ENCODE measurements at regions not wholly inside any gene's neighbourhood (a gene's known extent, or its start where the extent isn't known, plus 50 kb on each side); places are given as distances from the start of the nearest gene placed in this dataset.

- no peak overlapping the region for H3K4me3 Mint-ChIP-seq
- TF ChIP-seq, protein P1, sequence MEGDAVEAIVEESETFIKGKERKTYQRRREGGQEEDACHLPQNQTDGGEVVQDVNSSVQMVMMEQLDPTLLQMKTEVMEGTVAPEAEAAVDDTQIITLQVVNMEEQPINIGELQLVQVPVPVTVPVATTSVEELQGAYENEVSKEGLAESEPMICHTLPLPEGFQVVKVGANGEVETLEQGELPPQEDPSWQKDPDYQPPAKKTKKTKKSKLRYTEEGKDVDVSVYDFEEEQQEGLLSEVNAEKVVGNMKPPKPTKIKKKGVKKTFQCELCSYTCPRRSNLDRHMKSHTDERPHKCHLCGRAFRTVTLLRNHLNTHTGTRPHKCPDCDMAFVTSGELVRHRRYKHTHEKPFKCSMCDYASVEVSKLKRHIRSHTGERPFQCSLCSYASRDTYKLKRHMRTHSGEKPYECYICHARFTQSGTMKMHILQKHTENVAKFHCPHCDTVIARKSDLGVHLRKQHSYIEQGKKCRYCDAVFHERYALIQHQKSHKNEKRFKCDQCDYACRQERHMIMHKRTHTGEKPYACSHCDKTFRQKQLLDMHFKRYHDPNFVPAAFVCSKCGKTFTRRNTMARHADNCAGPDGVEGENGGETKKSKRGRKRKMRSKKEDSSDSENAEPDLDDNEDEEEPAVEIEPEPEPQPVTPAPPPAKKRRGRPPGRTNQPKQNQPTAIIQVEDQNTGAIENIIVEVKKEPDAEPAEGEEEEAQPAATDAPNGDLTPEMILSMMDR (IDR thresholded peaks at IDR 0.05), result no peak
- DNase-seq, result no peak
- H3K4me1 Mint-ChIP-seq (ENCODE audit: low read depth), result no peaks in the 10 kb centered on the region
- peaks cover 5% of the 10 kb centered on the region; the same call in 1 of the 2 replicates for H3K9me3 Mint-ChIP-seq
- H3K27ac Mint-ChIP-seq, result no peak overlapping the region
- H3K27me3 Mint-ChIP-seq (ENCODE audit: insufficient read depth), result no peaks in the 10 kb centered on the region
- H3K36me3 Mint-ChIP-seq (ENCODE audit: low read depth), result no peaks in the 10 kb centered on the region
Measured at GRCh38 chrY:15286572-15286971, 762.2 kb downstream of the NLGN4Y start.

GRCh38 chrY:15289821-15290220, 765.5 kb downstream of the NLGN4Y start:
- no peak overlapping the region for H3K27ac Mint-ChIP-seq
- H3K36me3 Mint-ChIP-seq (ENCODE audit: low read depth), result no peaks in the 10 kb centered on the region
- no peaks in the 10 kb centered on the region; the same call in 1 of the 2 replicates for H3K27me3 Mint-ChIP-seq (ENCODE audit: insufficient read depth)
- H3K9me3 Mint-ChIP-seq, result peaks cover 5% of the 10 kb centered on the region; the same call in 1 of the 2 replicates
- TF ChIP-seq, protein P1 (IDR thresholded peaks at IDR 0.05), result no peak
- DNase-seq, result no peak
- no peak overlapping the region for H3K4me3 Mint-ChIP-seq
- H3K4me1 Mint-ChIP-seq (ENCODE audit: low read depth), result no peaks in the 10 kb centered on the region

GRCh38 chrY:15292881-15293280, 768.6 kb downstream of the NLGN4Y start:
- H3K36me3 Mint-ChIP-seq (ENCODE audit: low read depth), result no peaks in the 10 kb centered on the region
- H3K9me3 Mint-ChIP-seq, result peaks cover 5% of the 10 kb centered on the region; the same call in 1 of the 2 replicates
- no peak overlapping the region for H3K4me3 Mint-ChIP-seq
- H3K4me1 Mint-ChIP-seq (ENCODE audit: low read depth), result no peaks in the 10 kb centered on the region
- TF ChIP-seq, protein P1 (IDR thresholded peaks at IDR 0.05), result no peak
- H3K27me3 Mint-ChIP-seq (ENCODE audit: insufficient read depth), result no peaks in the 10 kb centered on the region; the same call in 1 of the 2 replicates
- H3K27ac Mint-ChIP-seq, result no peak overlapping the region
- no peak for DNase-seq

DNA sequence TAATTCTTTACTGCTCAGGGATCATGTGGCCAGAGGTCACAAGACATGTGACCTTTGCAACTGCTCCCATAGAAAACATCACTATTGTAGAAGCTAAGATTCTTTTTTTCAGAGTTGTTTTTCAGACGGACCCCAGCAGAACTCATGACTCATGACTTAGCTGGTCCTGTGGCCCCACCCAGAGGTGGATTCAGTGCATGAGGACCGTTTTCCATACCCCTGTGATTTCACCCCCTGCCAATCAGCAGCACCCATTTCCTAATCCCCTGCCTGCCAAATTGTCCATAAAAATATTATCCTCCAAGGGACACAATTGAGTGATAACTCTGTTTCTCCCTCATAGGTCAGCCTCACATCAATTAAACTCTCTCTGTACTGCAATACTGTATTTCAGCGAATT, 777.5 kb downstream of the NLGN4Y start:
- Mint-ChIP-seq H3K9me3 (no peaks in the 10 kb centered on the region), H3K4me3 (no peak overlapping the region), H3K4me1 (ENCODE audit: low read depth) (no peaks in the 10 kb centered on the region), H3K27me3 (ENCODE audit: insufficient read depth) (no peaks in the 10 kb centered on the region), H3K27ac (no peak overlapping the region), H3K36me3 (ENCODE audit: low read depth) (no peaks in the 10 kb centered on the region)
- TF ChIP-seq, protein P1 (IDR thresholded peaks at IDR 0.05), result no peak
- DNase-seq, result no peak

- no peak for DNase-seq
- Mint-ChIP-seq H3K9me3 (peaks cover 4% of the 10 kb centered on the region; the same call in 1 of the 2 replicates), H3K4me3 (no peak overlapping the region), H3K36me3 (ENCODE audit: low read depth) (no peaks in the 10 kb centered on the region), H3K27ac (no peak overlapping the region), H3K27me3 (ENCODE audit: insufficient read depth) (no peaks in the 10 kb centered on the region), H3K4me1 (ENCODE audit: low read depth) (no peaks in the 10 kb centered on the region)
- TF ChIP-seq, protein P1 (IDR thresholded peaks at IDR 0.05), result no peak
Measured at GRCh38 chrY:15312166-15312565, 787.8 kb downstream of the NLGN4Y start.

GRCh38 chrY:15324189-15324588, 799.9 kb downstream of the NLGN4Y start:
- no peaks in the 10 kb centered on the region for H3K27me3 Mint-ChIP-seq (ENCODE audit: insufficient read depth)
- H3K4me1 Mint-ChIP-seq (ENCODE audit: low read depth), result no peaks in the 10 kb centered on the region
- no peaks in the 10 kb centered on the region for H3K9me3 Mint-ChIP-seq
- TF ChIP-seq, protein P1 (IDR thresholded peaks at IDR 0.05), result no peak
- DNase-seq, result no peak
- H3K36me3 Mint-ChIP-seq (ENCODE audit: low read depth), result no peaks in the 10 kb centered on the region
- no peak overlapping the region for H3K27ac Mint-ChIP-seq
- H3K4me3 Mint-ChIP-seq, result no peak overlapping the region
